OCI-LY3 (cell line): ENCODE measurements at regions not wholly inside any gene's neighbourhood (a gene's known extent, or its start where the extent isn't known, plus 50 kb on each side); places are given as distances from the start of the nearest gene placed in this dataset.
"Not testable (repeated sequence)": the region's sequence is repeated elsewhere in the genome, so short reads cannot be mapped to it uniquely, and the experiment has no call there.

ENCODE experiments used
- H2AFZ ChIP-seq: fragments of 200-600, 300-600 bp; shearing (Covaris generic); 2 replicates; pipeline ENCODE4 v1.6.0; 2014; ENCODE audit warnings: antibody characterized with exemption, low read depth, low read length
- H3K27ac ChIP-seq: fragments of 200-600, 300-600 bp; sonication (generic); 2 replicates; pipeline ENCODE4 v1.5.1; 2014; ENCODE audit warnings: mild to moderate bottlenecking, low read length, moderate library complexity, mixed read lengths
- H3K27me3 ChIP-seq: fragments of 200-600, 300-600 bp; sonication (generic); 2 replicates; pipeline ENCODE4 v1.6.1; 2014; ENCODE audit warnings: low read depth, low read length, mixed read lengths
- H3K36me3 ChIP-seq: fragments of 200-600, 300-600 bp; sonication (generic); replicated peaks from 2 replicates; pipeline ENCODE3; 2014; ENCODE audit warnings: low read depth, low read length, mixed read lengths
- H3K4me1 ChIP-seq: fragments of 300-600, 200-600 bp; sonication (generic); 2 replicates; pipeline ENCODE4 v1.6.1; 2014; ENCODE audit warnings: low read length, mixed read lengths
- H3K4me2 ChIP-seq: fragments of 200-600, 300-600 bp; sonication (generic); 2 replicates; pipeline ENCODE4 v1.6.1; 2014; ENCODE audit warnings: low read length, mixed read lengths
- H3K4me3 ChIP-seq: fragments of 300-600, 200-600 bp; sonication (generic); 2 replicates; pipeline ENCODE4 v1.5.1; 2014; ENCODE audit warnings: antibody characterized with exemption, mild to moderate bottlenecking, low read length, moderate library complexity
- H3K79me2 ChIP-seq: fragments of 300-600, 200-600 bp; shearing (Covaris generic); 2 replicates; pipeline ENCODE4 v1.6.1; 2014; ENCODE audit warnings: mild to moderate bottlenecking, low read length, mixed read lengths
- H3K9ac ChIP-seq: fragments of 300-600, 200-600 bp; shearing (Covaris generic); 2 replicates; pipeline ENCODE4 v1.6.0; 2014; ENCODE audit warnings: mild to moderate bottlenecking, low read length, moderate library complexity
- H3K9me3 ChIP-seq: fragments of 200-600, 300-600 bp; shearing (Covaris generic); 2 replicates; pipeline ENCODE4 v1.6.1; 2014; ENCODE audit warnings: low read length, mixed read lengths; ENCODE audit not compliant: insufficient read depth
- H4K20me1 ChIP-seq: fragments of 200-600, 300-600 bp; sonication (generic); 2 replicates; pipeline ENCODE4 v1.6.1; 2016; ENCODE audit warnings: low read length, mixed read lengths; ENCODE audit not compliant: insufficient read depth
- EZH2phosphoT487 ChIP-seq: fragments of 200-600 bp; shearing (Covaris generic); IDR thresholded peaks from 2 replicates; pipeline ENCODE4 v1.6.1; 2018; ENCODE audit warnings: antibody characterized with exemption, mixed run types, low read depth
- TF ChIP-seq, protein P1 (sequence below): fragments of 200-600, 300-600 bp; sonication (generic); IDR thresholded peaks from 2 replicates; pipeline ENCODE4 v1.5.1; 2014; ENCODE audit warnings: antibody characterized with exemption, low read length, low read depth

DNA sequence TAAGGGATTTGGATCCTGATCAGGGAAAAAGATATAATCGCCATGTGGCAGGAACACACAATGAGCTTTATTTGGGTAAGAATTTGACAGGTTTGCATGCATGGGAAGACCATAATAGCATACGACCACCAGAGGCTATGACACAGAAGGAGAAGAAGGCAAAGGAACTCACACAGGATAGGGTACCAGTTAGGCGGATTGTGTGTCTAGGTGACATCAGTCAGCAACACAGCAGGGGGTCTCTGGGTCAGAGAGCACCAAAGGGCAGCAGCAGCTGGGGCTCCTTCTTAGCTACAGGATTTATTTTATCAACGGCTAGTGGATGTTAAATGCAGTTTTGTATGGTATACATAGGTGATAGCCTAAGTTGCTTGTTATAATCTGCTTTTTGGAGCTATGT, 551.3 kb downstream of the KCNT2 start:
- H3K9me3 ChIP-seq, result no peaks in the 10 kb centered on the region
- no peaks in the 10 kb centered on the region for H3K36me3 ChIP-seq
- no peak overlapping the region for H3K27ac ChIP-seq
- H4K20me1 ChIP-seq, result no peaks in the 10 kb centered on the region
- no peak overlapping the region for H2AFZ ChIP-seq
- no peak overlapping the region for H3K4me3 ChIP-seq
- H3K79me2 ChIP-seq, result no peaks in the 10 kb centered on the region
- TF ChIP-seq, protein P1, sequence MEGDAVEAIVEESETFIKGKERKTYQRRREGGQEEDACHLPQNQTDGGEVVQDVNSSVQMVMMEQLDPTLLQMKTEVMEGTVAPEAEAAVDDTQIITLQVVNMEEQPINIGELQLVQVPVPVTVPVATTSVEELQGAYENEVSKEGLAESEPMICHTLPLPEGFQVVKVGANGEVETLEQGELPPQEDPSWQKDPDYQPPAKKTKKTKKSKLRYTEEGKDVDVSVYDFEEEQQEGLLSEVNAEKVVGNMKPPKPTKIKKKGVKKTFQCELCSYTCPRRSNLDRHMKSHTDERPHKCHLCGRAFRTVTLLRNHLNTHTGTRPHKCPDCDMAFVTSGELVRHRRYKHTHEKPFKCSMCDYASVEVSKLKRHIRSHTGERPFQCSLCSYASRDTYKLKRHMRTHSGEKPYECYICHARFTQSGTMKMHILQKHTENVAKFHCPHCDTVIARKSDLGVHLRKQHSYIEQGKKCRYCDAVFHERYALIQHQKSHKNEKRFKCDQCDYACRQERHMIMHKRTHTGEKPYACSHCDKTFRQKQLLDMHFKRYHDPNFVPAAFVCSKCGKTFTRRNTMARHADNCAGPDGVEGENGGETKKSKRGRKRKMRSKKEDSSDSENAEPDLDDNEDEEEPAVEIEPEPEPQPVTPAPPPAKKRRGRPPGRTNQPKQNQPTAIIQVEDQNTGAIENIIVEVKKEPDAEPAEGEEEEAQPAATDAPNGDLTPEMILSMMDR, result no peak
- TF ChIP-seq EZH2phosphoT487, result no peak
- no peaks in the 10 kb centered on the region for H3K27me3 ChIP-seq
- H3K9ac ChIP-seq, result no peak overlapping the region
- no peak overlapping the region for H3K4me2 ChIP-seq
- H3K4me1 ChIP-seq, result no peaks in the 10 kb centered on the region

DNA sequence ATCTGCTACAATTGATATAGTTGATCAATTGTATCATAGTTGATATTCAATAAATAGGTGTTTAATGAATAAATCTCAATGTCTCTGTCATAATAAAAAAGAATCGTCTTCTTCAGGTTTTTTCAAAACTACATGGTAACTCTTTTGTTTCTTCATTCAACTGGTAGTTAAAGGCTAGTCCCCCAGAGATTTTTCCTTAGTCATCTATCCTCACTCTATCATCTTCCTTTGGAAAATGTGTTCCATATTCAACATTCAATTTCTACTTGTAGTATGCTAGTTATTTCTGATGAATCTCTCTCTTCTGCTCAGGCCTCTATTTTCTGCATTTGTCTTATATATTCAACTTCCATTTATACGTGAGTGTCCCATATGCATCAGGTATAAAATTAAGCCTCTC, 558.8 kb downstream of the KCNT2 start:
- H2AFZ ChIP-seq, result no peak overlapping the region; the same call in 1 of the 2 replicates
- H3K9ac ChIP-seq, result no peak overlapping the region
- H3K79me2 ChIP-seq, result no peaks in the 10 kb centered on the region
- no peaks in the 10 kb centered on the region for H3K4me1 ChIP-seq
- H3K4me3 ChIP-seq, result no peak overlapping the region
- no peaks in the 10 kb centered on the region for H4K20me1 ChIP-seq
- TF ChIP-seq EZH2phosphoT487, result no peak
- TF ChIP-seq, protein P1, result no peak
- no peak overlapping the region for H3K27ac ChIP-seq
- no peaks in the 10 kb centered on the region for H3K27me3 ChIP-seq
- no peaks in the 10 kb centered on the region for H3K36me3 ChIP-seq
- H3K9me3 ChIP-seq, result no peaks in the 10 kb centered on the region
- no peak overlapping the region for H3K4me2 ChIP-seq

DNA sequence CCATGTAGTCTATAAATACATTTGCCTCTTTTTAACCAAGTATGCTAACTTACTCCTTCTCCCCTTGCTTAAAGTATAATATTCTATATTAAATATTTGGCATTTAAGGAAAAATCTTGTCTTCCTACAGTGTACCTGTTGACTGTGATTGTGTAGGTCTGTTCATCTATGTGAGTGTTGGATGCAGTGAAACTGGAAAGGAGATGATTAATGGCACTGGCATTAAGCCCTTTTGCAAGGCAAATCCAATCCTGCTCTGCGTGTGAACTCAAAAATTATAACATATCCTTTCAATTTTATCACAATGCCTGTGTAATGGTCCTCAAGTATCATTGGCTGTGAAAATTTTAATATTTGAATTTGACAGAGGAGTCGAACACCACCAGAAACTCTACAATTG, 565.0 kb downstream of the KCNT2 start:
- Histone ChIP-seq H3K9ac (no peak overlapping the region), H3K9me3 (no peaks in the 10 kb centered on the region), H3K4me1 (no peaks in the 10 kb centered on the region), H4K20me1 (no peaks in the 10 kb centered on the region), H3K27me3 (no peaks in the 10 kb centered on the region), H3K79me2 (no peaks in the 10 kb centered on the region), H3K36me3 (no peaks in the 10 kb centered on the region), H3K4me3 (no peak overlapping the region), H3K4me2 (no peak overlapping the region), H2AFZ (no peak overlapping the region), H3K27ac (no peak overlapping the region)
- no peak for TF ChIP-seq EZH2phosphoT487
- TF ChIP-seq, protein P1, result no peak

DNA sequence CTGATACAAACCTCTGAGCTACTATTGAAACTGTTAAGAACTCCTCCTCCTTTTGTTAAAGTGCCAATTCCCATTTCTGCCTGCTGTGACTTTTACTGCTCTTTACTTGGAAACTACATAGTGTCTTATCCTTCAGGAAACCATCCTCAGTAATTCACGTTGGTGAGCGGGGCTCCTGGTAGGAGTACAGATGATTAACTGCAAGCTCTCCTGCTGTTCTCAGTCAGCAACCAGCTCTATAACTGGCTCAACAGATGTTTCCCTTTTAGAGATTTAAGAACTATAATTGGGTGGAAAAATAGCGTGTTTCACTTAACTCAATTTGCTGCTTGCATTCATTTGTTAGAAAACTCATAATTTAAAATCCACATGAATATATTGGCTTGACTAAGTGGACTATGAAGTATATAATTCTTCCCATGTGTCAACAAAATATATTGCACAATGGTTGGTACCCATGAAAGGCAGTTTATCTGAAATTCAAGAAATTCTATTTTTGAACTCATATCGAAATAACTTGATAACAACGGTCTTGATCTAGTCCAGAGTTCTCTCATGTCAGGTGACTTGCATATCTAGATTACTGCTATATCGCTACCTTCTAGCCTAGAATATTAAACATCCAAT, 574.0 kb downstream of the KCNT2 start:
- no peak overlapping the region for H3K4me3 ChIP-seq
- no peaks in the 10 kb centered on the region for H3K27me3 ChIP-seq
- no peaks in the 10 kb centered on the region for H4K20me1 ChIP-seq
- H3K4me2 ChIP-seq, result no peak overlapping the region
- H3K9me3 ChIP-seq, result no peaks in the 10 kb centered on the region
- H3K9ac ChIP-seq, result no peak overlapping the region
- no peaks in the 10 kb centered on the region for H3K79me2 ChIP-seq
- TF ChIP-seq, protein P1, result no peak
- no peak for TF ChIP-seq EZH2phosphoT487
- no peak overlapping the region for H3K27ac ChIP-seq
- no peak overlapping the region for H2AFZ ChIP-seq
- no peaks in the 10 kb centered on the region for H3K4me1 ChIP-seq
- no peaks in the 10 kb centered on the region for H3K36me3 ChIP-seq

DNA sequence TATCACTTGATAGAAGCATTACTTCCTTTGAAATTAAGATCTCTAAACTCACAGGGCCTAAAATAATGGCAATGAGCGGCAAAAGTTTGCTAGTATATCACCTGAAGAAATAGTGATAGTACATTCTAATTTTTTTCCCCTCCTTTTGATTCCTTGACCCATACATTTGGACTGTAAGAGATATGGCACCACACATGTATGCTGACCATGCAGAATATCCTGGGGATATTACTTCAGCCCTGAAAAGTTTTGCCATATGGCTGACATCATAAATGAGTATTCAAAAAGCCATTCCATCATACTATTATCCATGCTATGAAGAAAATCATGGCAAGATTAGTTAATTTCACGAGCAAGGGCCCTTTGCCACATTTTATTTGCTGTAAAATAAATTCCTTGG, 576.9 kb downstream of the KCNT2 start:
- not testable (repeated sequence) for H3K9me3 ChIP-seq, H3K27me3 ChIP-seq, H3K4me2 ChIP-seq, H4K20me1 ChIP-seq, H3K79me2 ChIP-seq, H3K27ac ChIP-seq, H2AFZ ChIP-seq, H3K36me3 ChIP-seq, H3K4me1 ChIP-seq, H3K9ac ChIP-seq, H3K4me3 ChIP-seq
